Spleen (tissue), 7 donors: ENCODE measurements at regions not wholly inside any gene's neighbourhood (a gene's known extent, or its start where the extent isn't known, plus 50 kb on each side); places are given as distances from the start of the nearest gene placed in this dataset.

Experiments used
- POLR2AphosphoS5 ChIP-seq, 3 donors: sonication (generic); formaldehyde crosslinking; IDR thresholded peaks; one replicate each; pipeline ENCODE4 v1.5.1; 2017; ENCODE audit warnings: antibody characterized with exemption in 3 of 3
- TF ChIP-seq, protein P1 (sequence below), 11 experiments: fragments of 200-600 bp in 7 of 11; fragments of 450-650 bp in 4 of 11; sonication (generic) in 4 of 11; IDR thresholded peaks in 8 of 11; conservative IDR thresholded peaks in 3 of 11; 1 replicate in 7 of 11; 2 replicates in 4 of 11; pipeline versions ENCODE4 v1.4.0 to v1.8.0; 2016 to 2021; ENCODE audit warnings: antibody characterized with exemption in 11 of 11, inconsistent platforms in 4 of 11, mild to moderate bottlenecking in 1 of 11
- donor health status: DM: no; HTN: no; CAD: no; lungs with moderate emphysema.
- donor health status: DM: no; HTN: no; CAD: no.
- donor health status: DM: no; HTN: no; CAD: no.

GRCh38 chr16:47872225-47872624, 283.6 kb downstream of the ABCC12 start:
- no peak for TF ChIP-seq POLR2AphosphoS5 (IDR thresholded peaks at IDR 0.05)
- TF ChIP-seq, protein P1, sequence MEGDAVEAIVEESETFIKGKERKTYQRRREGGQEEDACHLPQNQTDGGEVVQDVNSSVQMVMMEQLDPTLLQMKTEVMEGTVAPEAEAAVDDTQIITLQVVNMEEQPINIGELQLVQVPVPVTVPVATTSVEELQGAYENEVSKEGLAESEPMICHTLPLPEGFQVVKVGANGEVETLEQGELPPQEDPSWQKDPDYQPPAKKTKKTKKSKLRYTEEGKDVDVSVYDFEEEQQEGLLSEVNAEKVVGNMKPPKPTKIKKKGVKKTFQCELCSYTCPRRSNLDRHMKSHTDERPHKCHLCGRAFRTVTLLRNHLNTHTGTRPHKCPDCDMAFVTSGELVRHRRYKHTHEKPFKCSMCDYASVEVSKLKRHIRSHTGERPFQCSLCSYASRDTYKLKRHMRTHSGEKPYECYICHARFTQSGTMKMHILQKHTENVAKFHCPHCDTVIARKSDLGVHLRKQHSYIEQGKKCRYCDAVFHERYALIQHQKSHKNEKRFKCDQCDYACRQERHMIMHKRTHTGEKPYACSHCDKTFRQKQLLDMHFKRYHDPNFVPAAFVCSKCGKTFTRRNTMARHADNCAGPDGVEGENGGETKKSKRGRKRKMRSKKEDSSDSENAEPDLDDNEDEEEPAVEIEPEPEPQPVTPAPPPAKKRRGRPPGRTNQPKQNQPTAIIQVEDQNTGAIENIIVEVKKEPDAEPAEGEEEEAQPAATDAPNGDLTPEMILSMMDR (IDR thresholded peaks at IDR 0.05 in 8 of 11, conservative IDR thresholded peaks at IDR 0.05 in 3 of 11), result no peak
